Left lobe of liver (tissue), 2 donors: ENCODE measurements at regions not wholly inside any gene's neighbourhood (a gene's known extent, or its start where the extent isn't known, plus 50 kb on each side); places are given as distances from the start of the nearest gene placed in this dataset.
A peak's percentile ranks its signal among the peaks of the same experiment; 100 is the strongest.

ENCODE experiments used
- ATAC-seq: fragments of 200-7000 bp; cut with Tn5 transposase; one replicate; pipeline ENCODE4 v1.9.1; 2020; ENCODE audit warnings: mild to moderate bottlenecking, moderate library complexity
- DNase-seq: peaks from one replicate; pipeline ENCODE4 v3.0.0-alpha.2; 2020; ENCODE audit warnings: low spot score
- donor health status: DM: no; HTN: no; CAD: no; lungs with moderate emphysema.
- donor health status: DM: no; HTN: yes; CAD: no.

DNA sequence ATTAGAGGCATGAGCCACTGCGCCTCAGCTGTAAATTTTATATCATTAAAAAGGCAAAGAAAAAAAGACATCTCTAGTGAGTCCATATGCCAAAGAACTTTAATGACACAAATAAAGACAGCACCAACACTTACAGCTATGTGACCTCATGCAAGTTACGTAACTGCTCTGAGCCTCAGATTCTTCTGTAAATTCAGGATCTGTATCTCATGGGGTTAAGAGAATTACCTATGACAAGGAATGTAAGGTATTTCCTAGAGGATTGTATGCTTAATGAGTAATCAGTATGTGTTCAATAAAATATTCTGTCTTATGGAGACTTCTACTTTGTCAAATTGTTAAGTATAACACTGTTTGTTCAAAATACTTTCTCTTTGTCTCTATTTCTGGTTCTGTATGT is 274.0 kb upstream of the GLI3 start:
- DNase-seq (no peak), ATAC-seq (no peak)

DNA sequence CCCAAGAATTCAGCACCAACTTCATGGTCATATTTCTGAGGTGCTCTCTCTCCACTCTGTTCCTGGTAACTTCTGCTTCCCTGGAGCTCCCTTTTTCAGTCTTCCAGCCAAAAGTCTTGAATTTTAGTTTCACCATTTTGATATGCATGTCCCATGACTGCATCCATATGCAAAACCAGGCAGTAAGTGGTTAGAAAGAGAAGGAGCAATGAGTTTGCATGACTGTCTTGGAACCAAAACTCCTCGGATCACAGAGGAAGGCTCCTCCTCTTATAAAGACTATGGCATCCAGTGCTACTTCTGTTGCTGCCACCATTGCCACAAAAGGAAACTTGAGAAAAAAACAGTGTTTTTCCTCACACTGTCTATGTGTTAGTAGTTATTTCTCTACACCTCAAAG is 269.1 kb upstream of the GLI3 start:
- ATAC-seq (no peak), DNase-seq (no peak)

DNA sequence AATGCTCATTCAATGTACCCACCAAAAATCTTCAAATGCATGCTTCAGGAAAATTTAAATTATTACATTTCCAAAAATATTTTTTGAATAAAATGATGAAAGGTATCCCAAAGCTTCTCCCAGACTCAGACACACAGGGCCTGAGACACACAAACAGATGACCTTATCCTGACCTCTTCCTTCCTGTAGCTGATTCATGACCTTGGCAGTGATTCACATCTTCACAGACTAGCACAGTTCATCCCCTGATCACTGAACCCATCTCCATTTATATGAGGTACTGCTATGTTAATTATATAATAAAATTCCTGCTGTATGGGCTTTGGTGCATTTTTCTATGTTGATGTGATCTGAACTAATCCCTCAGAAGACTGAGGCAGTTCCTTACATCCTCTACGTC is 265.0 kb upstream of the GLI3 start:
- no peak for ATAC-seq

DNA sequence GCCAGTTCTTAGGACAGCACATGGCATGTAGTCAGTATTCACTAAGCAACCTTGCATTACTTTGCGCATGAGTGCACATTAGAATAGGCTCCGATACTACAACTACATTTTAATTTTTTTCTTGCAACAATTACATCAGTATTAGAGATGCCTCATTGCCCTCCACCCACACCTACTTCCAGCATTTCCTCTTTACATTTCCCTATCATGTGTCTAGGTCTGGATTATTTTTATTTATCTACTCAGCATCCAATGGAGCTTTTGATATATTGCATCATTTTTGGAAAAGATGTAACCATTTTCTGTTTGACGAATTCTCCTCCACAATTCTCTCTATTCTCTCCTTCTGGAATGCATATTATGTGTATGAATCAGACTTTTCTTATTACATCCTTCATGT is 258.2 kb upstream of the GLI3 start:
- ATAC-seq: no peak
- DNase-seq: no peak

More for the DNA sequence above, 265.0 kb upstream of the GLI3 start:
- no peak for DNase-seq

DNA sequence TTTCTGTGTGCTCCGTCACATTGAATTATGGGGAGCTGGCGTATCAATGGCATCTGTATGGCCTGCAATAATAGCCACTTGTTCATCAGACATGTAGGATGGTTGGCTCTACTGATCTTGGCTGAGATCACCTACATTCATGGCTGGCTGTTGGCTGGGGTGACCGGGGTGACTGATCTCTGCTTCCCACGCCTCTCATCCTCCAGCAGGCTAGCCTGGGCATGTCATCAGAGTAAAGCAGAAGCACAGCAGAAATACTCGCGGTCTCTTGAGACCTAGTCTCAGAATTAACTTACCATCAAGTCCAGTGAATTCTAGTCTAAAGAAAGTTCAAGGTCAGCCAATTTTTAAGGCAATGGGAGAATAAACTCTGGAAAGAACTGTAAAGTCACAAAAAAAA is 257.7 kb upstream of the GLI3 start:
- DNase-seq: no peak
- ATAC-seq: no peak

DNA sequence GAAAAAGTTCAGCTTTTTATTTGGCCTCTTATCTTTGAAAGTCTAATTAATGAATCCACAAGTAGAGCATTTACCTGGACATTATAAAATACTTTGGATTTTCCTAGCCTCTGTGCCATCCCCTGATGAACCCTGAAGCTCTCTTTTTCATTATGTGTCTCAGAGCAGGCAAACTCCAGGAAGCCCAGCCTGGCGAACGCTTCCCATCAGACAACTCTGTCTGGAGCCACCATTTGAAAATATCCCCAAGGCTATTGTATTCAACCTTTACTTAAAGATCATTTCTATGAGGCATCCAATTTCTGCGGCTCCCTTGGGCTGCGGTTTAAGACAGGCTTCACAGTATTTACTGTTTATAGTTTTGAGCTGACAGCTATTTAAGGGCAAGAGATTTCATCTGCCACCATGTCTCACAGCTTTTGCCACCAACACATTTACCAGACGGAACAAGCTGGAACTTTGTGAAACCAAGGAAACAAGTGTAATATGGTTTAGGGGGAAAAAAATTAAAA is 257.2 kb upstream of the GLI3 start:
- DNase-seq: no peak
- ATAC-seq: no peak

DNA sequence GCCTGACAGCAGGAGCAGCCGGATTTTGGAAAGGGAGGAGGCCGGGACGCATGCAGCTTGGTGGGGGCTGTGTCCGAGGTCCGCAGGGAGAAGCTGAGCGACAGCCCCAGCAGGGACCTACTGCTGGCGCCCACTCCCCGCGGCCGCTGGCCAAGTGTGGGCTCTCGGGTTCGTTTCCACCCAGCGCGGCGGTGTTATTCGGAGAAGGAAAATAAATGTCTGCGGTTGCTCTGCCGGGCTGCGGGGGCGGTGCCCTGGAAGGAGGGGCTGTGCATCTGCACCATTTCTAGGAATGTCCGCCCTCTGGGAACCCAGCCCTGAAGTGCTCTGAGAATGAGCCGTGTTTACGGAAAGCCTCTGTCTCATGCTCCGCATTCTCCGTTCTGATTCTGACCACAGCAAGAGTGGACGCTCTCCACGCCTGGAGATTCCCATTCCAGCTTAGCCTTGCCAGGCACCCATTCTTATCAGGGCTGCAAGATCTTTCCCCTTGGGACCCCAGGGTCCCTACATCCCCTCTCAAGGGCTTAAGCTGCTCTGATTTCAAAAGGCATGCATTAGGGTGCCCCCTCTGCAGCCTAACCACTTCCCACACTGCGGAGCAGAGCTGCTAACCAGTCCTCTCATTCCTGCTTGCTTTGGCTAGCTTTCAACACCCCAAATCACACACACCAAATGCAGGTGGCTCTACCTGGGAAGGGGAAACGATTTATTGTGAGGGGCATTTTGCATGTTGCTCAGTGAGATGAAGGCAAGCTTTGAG is 256.6 kb upstream of the GLI3 start:
- DNase-seq (no peak), ATAC-seq (peak; percentile 57)

DNA sequence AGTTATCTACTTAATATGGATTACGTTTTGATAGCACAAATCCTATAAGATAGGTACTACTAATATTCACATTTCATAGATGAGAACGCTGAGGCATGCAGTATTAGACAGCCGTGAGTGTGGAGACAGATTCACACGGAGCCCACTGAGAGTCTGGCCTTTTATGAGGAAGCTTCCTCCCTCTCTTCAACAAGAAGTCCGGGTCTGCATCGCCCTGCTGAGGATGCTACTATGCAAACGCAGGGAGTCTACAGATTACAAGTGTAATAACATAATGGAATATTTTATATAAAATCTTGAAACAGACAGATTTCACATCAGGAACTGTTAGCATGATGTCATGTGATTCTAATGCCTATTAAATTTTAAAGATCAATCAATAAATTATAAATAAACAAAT is 255.9 kb upstream of the GLI3 start:
- DNase-seq: no peak
- ATAC-seq: no peak

DNA sequence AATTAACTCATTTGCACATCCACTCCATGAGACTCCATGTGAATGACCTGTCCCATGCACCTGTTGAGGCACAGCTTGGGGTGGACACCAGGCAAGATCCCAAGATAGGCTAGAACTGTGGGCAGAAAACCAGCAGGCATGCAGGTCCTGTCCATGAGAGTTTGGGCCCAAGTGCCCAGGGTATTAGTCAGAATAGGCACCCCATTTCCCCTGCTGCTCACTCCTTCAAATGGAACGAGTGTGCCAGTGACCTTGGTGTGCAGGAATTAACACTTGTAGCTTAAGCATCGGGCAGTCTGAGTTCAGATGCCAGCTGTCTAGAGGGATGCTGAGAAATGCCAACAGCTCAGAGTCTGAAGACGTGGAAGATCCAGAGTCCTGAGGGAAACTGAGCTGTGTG is 254.1 kb upstream of the GLI3 start:
- ATAC-seq: no peak
- DNase-seq: no peak

DNA sequence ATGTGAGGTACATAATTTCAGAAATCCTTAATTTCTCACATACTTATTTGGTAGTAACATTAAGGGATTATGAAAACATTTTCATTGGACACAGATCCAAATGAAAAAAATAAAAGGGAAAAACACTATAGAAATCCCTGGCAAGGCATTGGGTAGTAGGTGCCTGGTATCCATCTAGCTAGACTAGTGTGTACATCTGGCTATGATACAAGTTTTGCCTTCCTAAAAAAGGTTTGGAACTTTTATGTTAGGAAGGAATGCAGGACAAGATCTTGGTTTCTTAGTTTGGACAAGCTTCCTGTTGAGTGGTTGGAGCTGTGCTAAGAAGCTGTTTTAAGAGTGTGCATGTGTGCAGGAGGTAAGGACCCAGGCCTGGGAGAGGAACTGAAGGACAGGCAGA is 252.3 kb upstream of the GLI3 start:
- DNase-seq (no peak), ATAC-seq (no peak)

DNA sequence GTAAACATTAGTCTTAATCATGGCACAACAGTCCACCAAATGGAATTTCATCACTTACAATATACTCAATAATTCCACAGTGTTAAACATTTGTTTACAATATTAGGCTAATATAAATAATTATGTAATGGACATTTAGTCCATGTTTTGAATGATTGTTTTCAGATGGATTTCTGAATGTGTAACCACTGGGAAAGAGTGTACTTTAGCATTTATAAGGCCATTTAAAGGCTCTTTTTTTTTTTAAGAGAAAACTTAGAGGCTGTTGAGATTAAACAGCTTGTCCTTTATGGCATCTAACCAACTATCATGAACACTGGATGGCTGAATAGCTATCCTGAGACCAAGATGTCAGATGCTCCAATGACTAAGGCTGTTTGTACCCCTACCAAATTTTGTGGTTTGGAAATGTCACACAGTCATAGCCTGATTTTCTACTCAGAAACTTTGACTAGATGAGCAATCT is 248.3 kb upstream of the GLI3 start:
- DNase-seq (no peak), ATAC-seq (no peak)

DNA sequence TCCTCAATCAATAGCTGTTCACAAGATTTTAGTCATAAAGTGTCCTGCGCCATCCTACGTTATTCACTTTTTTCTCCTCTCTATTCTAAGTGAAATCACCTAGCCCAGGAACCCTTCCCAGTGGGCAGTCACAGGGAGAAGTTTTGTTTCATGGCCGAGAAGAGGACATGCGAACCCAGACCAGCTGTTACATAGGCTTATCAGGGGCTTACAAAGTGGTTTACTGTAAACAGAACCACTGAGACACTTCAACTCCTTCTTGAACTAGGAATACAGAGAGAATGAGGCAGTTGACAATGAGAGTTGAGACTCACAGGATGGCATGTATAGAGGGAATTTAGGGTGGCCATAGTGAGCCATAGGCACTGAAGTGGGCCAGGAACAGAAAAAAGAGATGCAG is 246.9 kb upstream of the GLI3 start:
- no peak for DNase-seq
- no peak for ATAC-seq

DNA sequence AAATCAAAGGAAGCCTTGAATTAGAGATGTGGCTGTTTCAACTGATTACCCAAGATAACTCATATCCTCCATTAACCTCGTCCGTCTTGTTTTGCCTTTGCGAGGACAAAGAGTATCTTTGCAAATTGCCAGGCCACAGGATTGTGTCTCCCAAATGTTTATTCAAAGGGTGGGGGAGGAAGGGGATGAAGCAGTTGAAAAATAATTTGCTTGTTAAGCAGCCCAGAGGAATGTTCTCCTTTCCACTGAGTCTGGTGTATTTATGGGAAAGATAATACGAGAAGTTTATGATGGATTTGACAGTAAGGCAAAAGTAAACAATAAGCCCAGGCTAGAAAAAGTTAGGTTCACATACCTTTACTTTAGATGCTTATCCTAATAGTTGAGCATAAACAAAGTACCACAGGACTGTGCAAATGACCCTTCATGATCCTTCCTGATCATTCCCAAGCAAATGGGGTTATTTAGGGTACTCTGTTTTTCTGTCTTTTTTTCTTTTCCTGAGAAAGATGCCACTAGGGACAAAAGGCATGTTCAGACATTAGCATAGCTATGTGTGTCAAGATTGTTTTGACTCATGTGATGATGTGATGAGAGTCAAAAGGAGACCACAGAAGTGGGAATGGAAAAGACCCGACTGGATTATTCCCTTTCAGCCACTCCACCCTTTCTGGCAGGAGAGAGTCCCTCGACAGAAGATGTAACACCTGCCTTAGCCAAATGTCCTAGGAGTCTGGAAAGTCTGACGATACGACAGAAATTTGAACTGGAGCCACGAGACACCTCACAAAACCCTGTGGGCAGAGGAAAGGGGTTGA is 243.0 kb upstream of the GLI3 start:
- DNase-seq (no peak), ATAC-seq (no peak)

DNA sequence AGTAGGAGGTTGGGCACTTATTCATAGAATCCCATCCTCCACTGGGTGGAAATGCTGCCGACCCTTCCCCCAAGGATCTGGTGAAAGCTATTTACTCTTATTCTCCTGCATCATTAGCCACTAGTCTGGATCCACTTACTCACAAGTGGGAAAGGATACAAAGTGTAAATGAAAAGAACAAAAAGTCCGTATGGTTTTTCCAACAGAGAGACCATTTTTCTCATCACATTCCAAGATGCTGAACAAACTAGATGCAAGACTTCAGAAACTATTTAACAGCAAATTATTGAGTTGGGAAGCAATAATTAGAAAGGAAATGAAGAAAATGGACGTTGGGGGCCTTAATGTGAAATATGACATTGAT is 242.4 kb upstream of the GLI3 start:
- DNase-seq (no peak), ATAC-seq (no peak)

DNA sequence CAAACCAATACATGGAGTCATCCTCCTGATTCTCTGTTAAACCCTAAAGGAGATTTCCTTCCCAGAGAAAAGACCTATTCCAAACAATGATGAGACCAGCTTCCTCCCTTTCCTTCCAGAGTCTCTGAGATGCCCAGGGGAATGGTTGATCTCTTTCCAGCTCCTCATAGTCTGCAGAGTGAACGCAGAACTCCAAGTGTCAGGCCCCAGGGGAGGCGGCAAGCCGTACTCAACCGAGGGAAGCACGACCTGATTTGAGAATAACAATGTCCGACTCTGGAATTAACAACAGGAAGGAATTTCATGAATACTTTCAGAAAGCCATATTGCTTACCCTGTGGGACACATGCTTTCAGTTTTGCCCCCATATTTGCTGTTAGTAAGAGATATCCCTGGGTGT is 241.7 kb upstream of the GLI3 start:
- no peak for ATAC-seq
- DNase-seq: no peak

DNA sequence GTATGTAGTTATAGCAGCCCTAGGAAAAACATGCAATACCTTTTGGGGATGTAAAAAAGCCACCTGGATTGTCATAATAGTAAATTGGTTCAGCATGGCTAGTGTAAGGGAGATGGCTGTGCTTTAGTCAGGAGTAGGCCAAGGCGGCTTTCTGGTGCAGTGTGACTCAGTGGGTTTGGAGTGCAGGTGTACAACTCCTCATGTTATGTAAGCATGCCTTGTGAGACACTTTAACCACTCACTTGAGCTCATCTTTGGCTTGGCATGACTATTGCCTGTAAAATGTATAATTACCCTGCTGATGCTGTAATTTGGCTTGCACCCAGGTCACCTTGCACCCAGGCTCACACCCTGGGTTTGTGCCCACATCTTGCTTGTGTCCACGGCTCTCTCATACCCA is 239.2 kb upstream of the GLI3 start:
- no peak for ATAC-seq

DNA sequence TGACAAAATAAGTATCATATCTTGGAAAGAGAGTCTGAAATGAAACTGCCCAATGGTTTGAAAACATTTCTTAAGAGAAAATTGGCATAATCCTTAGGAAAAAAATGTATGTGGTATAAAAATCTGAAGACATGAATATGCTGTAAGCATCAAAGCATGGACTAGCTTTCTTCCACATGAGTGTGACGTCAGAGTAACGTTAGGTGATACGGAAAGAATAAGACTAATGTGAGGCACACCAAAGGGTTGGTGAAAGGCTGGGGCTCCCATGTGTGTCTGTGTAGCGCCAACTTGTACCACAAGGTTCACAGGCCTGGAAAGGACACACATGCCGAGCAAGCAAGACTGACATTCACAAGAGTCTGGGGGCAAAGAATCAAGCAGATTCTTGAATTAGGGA is 238.1 kb upstream of the GLI3 start:
- no peak for DNase-seq
- ATAC-seq: no peak

More for the DNA sequence above, 239.2 kb upstream of the GLI3 start:
- DNase-seq: no peak

DNA sequence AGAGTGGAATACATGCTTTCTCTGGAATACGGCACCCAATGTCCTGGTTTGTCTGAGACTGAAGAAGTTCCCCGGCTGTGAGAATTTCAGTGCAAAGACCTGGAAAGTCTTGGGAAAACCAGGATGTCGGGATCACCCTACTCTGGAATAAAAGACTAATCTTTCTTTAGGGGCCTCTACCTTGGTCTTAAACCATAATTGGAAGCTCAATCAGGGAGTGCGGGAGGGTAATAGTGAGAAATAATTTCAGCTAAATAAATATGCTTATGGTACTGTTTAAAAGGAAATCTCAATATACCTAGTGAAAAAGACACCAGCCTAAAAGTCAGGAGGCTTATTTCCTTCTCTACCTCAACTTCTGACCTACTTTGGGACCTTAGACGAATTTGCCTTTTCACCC is 236.1 kb upstream of the GLI3 start:
- no peak for ATAC-seq
- no peak for DNase-seq

DNA sequence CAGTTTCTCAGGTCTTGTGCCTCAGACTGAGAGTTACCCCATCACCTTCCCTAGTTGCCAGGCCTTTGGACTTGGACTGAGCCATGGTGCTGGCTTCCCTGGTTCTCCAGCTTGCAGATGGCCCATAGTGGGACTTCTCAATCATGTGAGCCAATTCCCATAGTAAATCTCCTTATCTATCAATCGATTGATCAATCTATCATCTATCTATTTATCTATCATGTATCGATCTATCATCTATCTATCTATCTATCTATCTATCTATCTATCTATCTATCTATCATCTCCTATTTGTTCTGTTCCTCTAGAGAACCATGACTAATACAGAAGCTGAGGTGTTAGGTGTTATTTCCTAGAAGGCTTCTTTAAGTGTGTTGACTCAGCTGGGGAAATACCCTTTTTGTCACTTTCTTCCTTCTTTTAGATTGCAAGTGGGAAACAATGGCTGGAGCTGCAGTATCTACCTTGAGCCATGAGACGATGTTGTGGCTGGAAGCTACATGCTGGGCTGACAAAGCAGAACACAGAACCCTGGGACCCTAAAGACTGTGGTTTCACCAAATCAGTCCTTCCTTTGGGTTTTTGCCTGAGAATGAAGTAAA is 234.7 kb upstream of the GLI3 start:
- ATAC-seq: no peak
- no peak for DNase-seq

DNA sequence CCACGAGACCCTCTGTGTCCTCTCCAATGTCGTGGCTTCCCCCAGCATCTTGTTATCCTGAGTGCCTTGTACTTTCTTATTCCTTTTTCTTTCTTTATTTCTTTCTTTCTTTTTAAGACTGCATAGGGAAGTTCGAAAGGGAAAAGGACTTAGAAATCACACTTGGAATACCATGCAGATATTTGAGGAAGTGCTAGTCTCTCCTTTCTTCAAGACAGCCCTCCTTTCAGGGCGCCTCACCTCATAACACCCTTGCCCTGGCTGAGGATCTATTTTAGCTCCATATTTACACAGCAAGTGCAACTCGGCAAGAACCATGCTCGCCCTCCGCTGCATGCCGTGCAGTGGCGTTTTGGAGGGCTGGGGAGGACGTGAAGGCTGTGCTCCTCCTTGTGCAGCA is 232.3 kb upstream of the GLI3 start:
- no peak for ATAC-seq
- no peak for DNase-seq

DNA sequence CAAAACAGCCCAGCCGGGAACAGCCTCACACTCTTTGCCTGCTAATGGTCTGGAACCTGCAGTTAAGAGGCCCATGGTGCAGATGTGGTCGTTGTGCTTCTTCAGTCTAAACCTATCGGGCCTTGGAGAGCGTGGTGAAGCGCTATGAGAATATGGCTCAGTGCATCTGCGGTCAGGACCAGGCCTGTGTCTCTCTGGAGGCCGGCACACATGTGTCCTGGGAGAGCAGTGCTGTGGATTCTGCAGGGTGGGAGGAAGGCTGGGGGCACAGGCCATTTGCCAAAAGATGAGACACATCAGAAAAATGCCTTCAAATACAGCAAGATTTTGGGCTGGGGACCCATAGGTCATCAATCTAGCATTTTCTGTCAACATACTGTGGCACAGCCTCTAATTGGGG is 231.5 kb upstream of the GLI3 start:
- ATAC-seq: no peak
- no peak for DNase-seq

DNA sequence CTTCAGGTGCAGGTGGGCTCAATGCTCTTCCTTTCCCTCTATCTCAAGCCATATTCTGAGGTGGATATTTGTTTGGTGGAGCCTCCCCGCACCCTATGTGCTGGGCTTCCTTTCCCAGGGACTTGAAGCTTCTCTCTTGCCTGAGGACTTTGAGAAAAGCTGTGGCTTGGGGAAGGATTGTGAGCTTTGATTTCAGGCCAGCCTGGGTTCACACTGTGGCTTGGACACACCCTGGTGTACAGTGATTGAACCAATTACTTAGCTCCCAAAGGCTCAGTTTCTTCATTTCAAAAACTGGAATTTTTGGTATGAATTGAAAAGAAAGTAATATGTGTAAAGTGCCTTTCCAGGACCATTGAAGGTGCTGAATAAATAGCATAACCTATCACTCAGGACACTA is 224.5 kb upstream of the GLI3 start:
- DNase-seq (no peak), ATAC-seq (no peak)
